GM08714 (cell line): ENCODE measurements at regions not wholly inside any gene's neighbourhood (a gene's known extent, or its start where the extent isn't known, plus 50 kb on each side); places are given as distances from the start of the nearest gene placed in this dataset.
"Not testable (repeated sequence)": the region's sequence is repeated elsewhere in the genome, so short reads cannot be mapped to it uniquely, and the experiment has no call there.

ENCODE experiments used
- H3K4me3 ChIP-seq: fragments of 200-500 bp; sonication (Bioruptor generic); 2 replicates; pipeline ENCODE4 v1.5.1; 2014; ENCODE audit warnings: mild to moderate bottlenecking, low read length, inconsistent platforms
- ZNF274 ChIP-seq: IDR thresholded peaks from 2 replicates; pipeline ENCODE4 v1.6.1; 2012; ENCODE audit warnings: mild to moderate bottlenecking, low read depth, low read length

DNA sequence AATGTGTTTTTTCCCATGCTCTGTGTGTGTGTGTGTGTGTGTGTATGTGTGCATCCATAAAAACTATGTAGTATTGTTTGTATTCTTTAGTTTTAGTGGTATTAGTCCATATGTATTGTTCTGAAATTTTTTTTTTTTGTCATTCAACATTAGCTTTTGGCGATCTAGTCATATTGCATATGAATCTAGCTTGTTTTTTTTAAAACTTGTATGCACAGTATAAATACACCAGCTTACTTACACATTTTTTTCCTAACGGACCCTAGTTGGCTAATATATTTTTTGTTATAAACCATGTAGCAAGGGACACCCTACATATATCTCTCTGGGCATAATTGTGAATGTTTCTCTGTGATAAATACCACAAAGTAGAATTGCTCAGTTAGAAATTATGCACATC lies 359.7 kb downstream of the SRGAP2C start:
- H3K4me3 ChIP-seq, result no peak overlapping the region
- TF ChIP-seq ZNF274, result no peak

- not testable (repeated sequence) for H3K4me3 ChIP-seq
Measured at GRCh38 chr1:121545899-121546298, 361.1 kb downstream of the SRGAP2C start.

- H3K4me3 ChIP-seq, result no peak overlapping the region
- no peak for TF ChIP-seq ZNF274
Measured at GRCh38 chr1:121546830-121547591, 362.2 kb downstream of the SRGAP2C start.

DNA sequence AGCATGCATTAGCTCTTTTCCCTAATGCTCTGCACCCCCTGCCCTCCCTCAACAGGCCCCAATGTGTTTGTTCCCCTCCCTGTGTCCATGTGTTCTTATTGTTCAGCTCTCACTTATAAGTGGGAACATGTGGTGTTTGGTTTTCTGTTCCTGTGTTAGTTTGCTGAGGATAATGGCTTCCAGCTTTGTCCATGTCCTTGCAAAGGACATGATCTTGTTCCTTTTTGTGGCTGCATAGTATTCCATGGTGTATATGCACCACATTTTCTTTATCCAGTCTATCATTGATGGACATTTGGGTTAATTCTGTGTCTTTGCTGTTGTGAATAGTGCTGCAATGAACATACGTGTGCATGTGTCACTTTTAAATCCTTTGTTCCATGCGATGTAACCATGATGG lies 363.0 kb downstream of the SRGAP2C start:
- H3K4me3 ChIP-seq, result not testable (repeated sequence)

DNA sequence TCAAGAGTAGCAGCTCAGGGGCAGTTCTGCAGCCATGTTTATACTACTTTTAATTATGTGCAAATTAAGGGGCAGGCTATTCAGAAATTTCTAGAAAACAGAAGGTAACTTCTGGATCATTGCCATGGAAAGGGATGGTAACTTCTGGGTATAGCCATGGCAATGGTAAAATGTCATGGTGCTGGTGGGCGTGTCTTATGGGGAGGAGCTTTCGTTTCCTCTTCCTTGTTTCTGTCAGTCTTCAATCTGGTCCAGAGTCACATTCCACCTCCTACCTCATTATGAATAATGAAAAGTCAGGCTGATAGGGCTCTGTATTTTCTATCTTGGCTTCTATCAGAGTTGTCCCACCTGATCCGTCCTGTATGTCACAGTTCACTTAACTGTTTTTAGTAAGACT lies 366.0 kb downstream of the SRGAP2C start:
- not testable (repeated sequence) for H3K4me3 ChIP-seq

DNA sequence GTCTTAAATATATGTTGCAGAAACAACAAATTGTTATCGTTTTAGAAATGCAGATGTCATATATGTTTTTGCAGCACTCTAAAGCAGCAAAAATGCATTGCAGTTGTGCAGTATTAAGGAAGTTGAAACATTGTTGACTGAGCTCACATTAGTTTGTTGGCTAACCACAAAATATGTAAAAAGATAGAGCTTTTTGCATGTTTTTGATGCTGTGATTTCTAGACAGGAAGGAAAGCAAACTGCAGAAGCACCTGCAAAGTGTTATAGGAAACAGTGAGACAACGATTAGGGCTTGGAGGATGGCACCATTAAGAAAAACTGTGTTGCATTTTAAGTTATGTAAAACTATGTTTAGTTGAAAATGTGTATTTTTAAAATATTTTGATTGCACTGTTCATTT lies 366.7 kb downstream of the SRGAP2C start:
- H3K4me3 ChIP-seq, result not testable (repeated sequence)

- not testable (repeated sequence) for H3K4me3 ChIP-seq
Measured at GRCh38 chr1:121556560-121556959, 371.8 kb downstream of the SRGAP2C start.

- not testable (repeated sequence) for H3K4me3 ChIP-seq
Measured at GRCh38 chr1:121558034-121558433, 373.3 kb downstream of the SRGAP2C start.

GRCh38 chr1:121558514-121558913 lies 373.7 kb downstream of the SRGAP2C start:
- H3K4me3 ChIP-seq, result no peak overlapping the region
- TF ChIP-seq ZNF274, result no peak

DNA sequence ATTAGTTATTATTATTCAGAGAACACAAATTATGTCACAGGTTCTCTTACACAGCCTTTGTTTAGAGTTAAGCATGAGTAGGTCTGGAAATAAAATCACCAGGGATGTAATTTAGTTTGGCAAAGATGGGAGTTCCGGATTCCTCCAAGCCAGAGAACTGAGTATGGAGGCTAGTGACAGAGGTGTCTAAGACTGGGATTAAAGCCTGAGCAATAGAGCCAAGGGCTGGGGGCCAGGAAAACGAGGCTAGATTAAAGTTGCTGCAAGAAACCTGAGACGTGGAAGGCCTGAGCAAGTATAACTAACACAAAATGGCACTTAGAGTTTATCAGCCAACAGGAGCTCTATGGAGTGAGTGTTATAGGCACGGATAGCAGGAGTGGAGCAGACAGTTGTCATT lies 381.6 kb downstream of the SRGAP2C start:
- no peak for TF ChIP-seq ZNF274

DNA sequence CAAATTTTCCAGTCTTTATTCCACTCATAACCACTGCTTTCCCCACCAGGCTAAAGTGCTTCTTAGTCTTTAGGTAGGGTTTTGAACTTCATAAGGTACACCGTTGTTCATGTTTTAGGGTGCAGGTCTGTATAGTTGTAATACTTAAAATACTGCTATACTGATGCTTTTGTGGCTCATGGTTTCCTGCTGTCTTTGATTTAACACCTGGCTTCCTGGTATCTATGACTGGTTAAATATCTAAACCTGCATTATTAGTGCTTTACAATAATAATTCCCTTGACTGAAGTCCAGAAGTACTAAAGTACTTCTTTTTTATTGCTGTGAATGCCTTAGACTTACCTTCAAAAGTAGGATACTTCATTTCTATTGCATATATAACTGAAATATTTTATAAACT lies 384.7 kb downstream of the SRGAP2C start:
- no peak for TF ChIP-seq ZNF274
- H3K4me3 ChIP-seq, result no peak overlapping the region

More for the DNA sequence above, 381.6 kb downstream of the SRGAP2C start:
- no peak overlapping the region for H3K4me3 ChIP-seq

DNA sequence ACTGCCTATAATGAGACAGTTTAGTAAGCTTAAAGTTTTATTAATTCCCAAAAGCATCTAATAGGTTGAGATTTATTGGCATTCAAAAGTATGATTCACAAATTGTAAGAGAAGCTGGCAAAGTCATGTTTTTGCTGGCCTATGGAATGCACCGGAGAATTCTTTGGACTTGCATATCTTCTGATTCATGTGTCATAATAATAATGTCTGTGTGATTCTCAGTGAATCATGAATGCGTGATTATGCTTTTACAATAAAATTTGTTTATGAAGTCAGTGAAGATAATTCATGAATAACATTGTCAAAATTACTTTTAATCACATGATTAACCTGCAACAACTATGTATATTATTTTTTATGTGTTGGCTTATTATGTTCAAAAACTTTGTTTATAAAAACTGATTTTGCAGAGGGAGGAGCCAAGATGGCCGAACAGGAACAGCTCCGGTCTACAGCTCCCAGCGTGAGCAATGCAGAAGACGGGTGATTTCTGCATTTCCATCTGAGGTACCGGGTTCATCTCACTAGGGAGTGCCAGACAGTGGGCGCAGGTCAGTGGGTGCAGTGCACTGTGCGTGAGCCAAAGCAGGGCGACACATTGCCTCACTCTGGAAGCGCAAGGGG lies 389.2 kb downstream of the SRGAP2C start:
- not testable (repeated sequence) for H3K4me3 ChIP-seq

DNA sequence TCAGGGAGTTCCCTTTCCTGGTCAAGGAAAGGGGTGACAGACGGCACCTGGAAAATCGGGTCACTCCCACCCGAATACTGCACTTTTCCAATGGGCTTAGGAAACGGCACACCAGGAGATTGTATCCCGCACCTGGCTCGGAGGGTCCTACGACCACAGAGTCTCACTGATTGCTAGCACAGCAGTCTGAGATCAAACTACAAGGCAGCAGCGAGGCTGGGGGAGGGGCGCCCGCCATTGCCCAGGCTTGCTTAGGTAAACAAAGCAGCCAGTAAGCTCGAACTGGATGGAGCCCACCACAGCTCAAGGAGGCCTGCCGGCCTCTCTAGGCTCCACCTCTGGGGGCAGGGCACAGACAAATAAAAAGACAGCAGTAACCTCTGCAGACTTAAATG lies 389.7 kb downstream of the SRGAP2C start:
- H3K4me3 ChIP-seq, result not testable (repeated sequence)

GRCh38 chr1:121582898-121583297 lies 398.1 kb downstream of the SRGAP2C start:
- H3K4me3 ChIP-seq, result not testable (repeated sequence)

DNA sequence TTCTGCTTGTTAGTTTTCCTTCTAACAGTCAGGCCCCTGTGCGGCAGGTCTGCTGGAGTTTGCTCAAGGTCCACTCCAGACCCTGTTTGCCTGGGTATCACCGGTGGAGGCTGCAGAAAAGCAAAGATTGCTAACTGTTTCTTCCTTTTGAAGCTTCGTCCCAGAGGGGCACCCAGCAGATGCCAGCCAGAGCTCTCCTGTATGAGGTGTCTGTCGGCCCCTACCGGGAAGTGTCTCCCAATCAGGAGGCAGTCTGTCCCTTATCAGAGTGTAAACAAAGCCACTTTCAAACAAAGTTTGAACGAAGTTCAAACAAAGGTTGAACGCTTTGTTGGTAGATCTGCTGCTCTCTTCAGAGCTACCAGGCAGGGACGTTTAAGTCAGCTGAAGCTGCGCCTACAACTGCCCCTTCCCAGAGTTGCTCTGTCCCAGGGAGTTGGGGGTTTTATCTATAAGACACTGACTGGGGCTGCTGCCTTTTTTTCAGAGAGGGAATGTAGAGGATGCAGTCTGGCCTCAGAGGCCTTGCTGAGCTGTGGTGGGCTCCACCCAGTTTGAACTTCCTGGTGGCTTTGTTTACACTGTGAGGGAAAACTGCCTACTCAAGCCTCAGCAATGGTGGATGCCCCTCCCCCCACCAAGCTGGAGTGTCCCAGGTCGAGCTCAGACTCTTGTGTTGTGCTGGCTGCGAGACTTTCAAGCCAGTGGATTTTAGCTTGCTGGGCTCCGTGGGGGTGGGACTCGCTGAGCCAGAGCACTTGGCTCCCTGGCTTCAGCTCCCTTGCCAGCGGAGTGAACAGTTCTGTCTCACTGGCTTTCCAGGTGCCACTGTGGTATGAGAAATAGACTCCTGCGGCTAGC lies 401.8 kb downstream of the SRGAP2C start:
- TF ChIP-seq ZNF274, result no peak
- H3K4me3 ChIP-seq, result no peak overlapping the region

DNA sequence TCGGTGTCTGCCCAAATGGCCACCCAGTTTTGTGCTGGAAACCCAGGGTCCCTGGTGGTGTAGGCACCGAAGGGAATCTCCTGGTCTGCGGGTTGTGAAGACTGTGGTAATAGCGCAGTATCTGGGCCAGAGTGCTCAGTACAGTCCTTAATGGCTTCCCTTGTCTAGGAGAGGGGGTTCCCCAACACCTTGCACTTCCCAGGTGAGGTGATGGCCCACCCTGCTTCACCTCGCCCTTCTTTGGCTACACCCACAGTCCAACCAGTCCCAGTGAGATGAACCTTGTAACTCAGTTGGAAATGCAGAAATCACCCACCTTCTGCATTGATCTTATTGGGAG lies 402.4 kb downstream of the SRGAP2C start:
- no peak for TF ChIP-seq ZNF274
- H3K4me3 ChIP-seq, result no peak overlapping the region
